ENCODE measurements at regions not wholly inside any gene's neighbourhood (a gene's known extent, or its start where the extent isn't known, plus 50 kb on each side); places are given as distances from the start of the nearest gene placed in this dataset.

- Histone ChIP-seq H3K4me1 (ENCODE audit: insufficient read depth, low read length) (no peaks in the 10 kb centered on the region), H3K27me3 (ENCODE audit: insufficient read depth, low read length) (peaks cover 3% of the 10 kb centered on the region), H3K9me3 (ENCODE audit: low read depth, low read length) (peaks cover 1% of the 10 kb centered on the region), H3K4me3 (ENCODE audit: low read length) (no peak overlapping the region)
These were observed 154.5 kb upstream of the SUCLG2 start for GRCh38 chr3:67808906-67809305.

GRCh38 chr3:67804578-67804977, 150.2 kb upstream of the SUCLG2 start:
- H3K4me1 ChIP-seq (ENCODE audit: insufficient read depth, low read length): no peaks in the 10 kb centered on the region
- H3K4me3 ChIP-seq (ENCODE audit: low read length): no peak overlapping the region
- peaks cover 5% of the 10 kb centered on the region for H3K27me3 ChIP-seq (ENCODE audit: insufficient read depth, low read length)
- H3K9me3 ChIP-seq (ENCODE audit: low read depth, low read length): peaks cover 10% of the 10 kb centered on the region

GRCh38 chr3:67804089-67804488, 149.7 kb upstream of the SUCLG2 start:
- H3K4me1 ChIP-seq (ENCODE audit: insufficient read depth, low read length): no peaks in the 10 kb centered on the region
- peaks cover 5% of the 10 kb centered on the region for H3K27me3 ChIP-seq (ENCODE audit: insufficient read depth, low read length)
- no peak overlapping the region for H3K4me3 ChIP-seq (ENCODE audit: low read length)
- peaks cover 10% of the 10 kb centered on the region for H3K9me3 ChIP-seq (ENCODE audit: low read depth, low read length)

GRCh38 chr3:67798412-67798811, 144.0 kb upstream of the SUCLG2 start:
- H3K9me3 ChIP-seq (ENCODE audit: low read depth, low read length): peaks cover 4% of the 10 kb centered on the region
- no peaks in the 10 kb centered on the region for H3K4me1 ChIP-seq (ENCODE audit: insufficient read depth, low read length)
- no peak overlapping the region for H3K4me3 ChIP-seq (ENCODE audit: low read length)
- H3K27me3 ChIP-seq (ENCODE audit: insufficient read depth, low read length): peaks cover 3% of the 10 kb centered on the region

GRCh38 chr3:67791620-67792019, 137.2 kb upstream of the SUCLG2 start:
- no peaks in the 10 kb centered on the region for H3K9me3 ChIP-seq (ENCODE audit: low read depth, low read length)
- H3K4me3 ChIP-seq (ENCODE audit: low read length): no peak overlapping the region
- no peaks in the 10 kb centered on the region for H3K27me3 ChIP-seq (ENCODE audit: insufficient read depth, low read length)
- H3K4me1 ChIP-seq (ENCODE audit: insufficient read depth, low read length): no peaks in the 10 kb centered on the region

- H3K9me3 ChIP-seq (ENCODE audit: low read depth, low read length): no peaks in the 10 kb centered on the region
- no peaks in the 10 kb centered on the region for H3K27me3 ChIP-seq (ENCODE audit: insufficient read depth, low read length)
- no peaks in the 10 kb centered on the region for H3K4me1 ChIP-seq (ENCODE audit: insufficient read depth, low read length)
- H3K4me3 ChIP-seq (ENCODE audit: low read length): no peak overlapping the region
These were observed 135.6 kb upstream of the SUCLG2 start for GRCh38 chr3:67790043-67790442.

GRCh38 chr3:67788396-67788795, 134.0 kb upstream of the SUCLG2 start:
- Histone ChIP-seq H3K4me1 (ENCODE audit: insufficient read depth, low read length) (no peaks in the 10 kb centered on the region), H3K27me3 (ENCODE audit: insufficient read depth, low read length) (no peaks in the 10 kb centered on the region), H3K9me3 (ENCODE audit: low read depth, low read length) (no peaks in the 10 kb centered on the region), H3K4me3 (ENCODE audit: low read length) (no peak overlapping the region)

DNA sequence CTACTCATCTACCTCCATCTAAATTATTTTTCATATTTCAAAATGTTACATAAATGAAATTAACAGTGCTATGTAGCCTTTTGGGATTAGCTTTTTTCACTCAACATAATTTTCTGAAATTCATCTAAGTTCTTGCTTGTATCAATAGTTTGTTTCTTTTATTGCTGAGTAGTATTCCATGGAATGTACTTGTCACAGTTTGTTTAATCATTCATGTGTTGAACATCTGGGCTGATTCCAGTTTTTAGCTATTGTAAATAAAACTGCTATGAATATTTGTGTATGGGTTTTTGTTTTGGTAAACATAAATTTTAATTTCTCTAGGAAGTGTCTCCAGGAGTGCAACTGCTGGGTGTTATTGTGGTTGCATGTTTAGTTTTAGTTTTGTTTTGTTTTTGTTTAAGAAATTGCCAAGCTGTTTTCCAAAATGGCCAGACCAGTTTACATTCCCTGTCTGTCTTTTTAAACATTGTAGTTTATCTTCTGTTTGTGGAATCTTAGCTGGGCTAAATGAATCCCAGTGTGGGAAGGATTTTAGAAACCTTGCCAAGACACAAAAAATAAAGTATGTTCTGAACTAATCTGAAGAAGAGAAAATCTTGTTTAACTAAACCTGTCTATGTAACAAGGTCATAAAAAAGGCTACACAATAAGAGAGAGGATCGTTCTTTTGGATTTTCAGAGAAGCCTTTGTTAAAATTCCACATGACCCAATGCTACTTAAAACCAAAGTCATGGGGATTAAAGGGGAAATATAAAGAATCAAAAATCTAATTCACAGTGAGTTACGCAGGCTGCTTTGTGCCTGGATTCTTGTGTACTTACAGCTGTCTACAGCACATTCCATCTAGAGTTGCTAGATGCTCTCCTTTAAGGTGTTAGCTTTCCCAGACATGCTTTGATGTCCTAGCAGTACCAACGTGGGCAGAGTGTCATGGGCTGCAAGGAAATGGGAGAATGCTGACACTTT, 129.2 kb upstream of the SUCLG2 start:
- no peaks in the 10 kb centered on the region for H3K4me1 ChIP-seq (ENCODE audit: insufficient read depth, low read length)
- H3K27me3 ChIP-seq (ENCODE audit: insufficient read depth, low read length): no peaks in the 10 kb centered on the region
- no peaks in the 10 kb centered on the region for H3K9me3 ChIP-seq (ENCODE audit: low read depth, low read length)
- no peak overlapping the region for H3K4me3 ChIP-seq (ENCODE audit: low read length)

GRCh38 chr3:67781871-67782270, 127.5 kb upstream of the SUCLG2 start:
- no peak overlapping the region for H3K4me3 ChIP-seq (ENCODE audit: low read length)
- H3K9me3 ChIP-seq (ENCODE audit: low read depth, low read length): no peaks in the 10 kb centered on the region
- H3K4me1 ChIP-seq (ENCODE audit: insufficient read depth, low read length): no peaks in the 10 kb centered on the region
- no peaks in the 10 kb centered on the region for H3K27me3 ChIP-seq (ENCODE audit: insufficient read depth, low read length)

GRCh38 chr3:67781218-67781617, 126.8 kb upstream of the SUCLG2 start:
- H3K9me3 ChIP-seq (ENCODE audit: low read depth, low read length): no peaks in the 10 kb centered on the region
- H3K4me1 ChIP-seq (ENCODE audit: insufficient read depth, low read length): no peaks in the 10 kb centered on the region
- H3K27me3 ChIP-seq (ENCODE audit: insufficient read depth, low read length): no peaks in the 10 kb centered on the region
- no peak overlapping the region for H3K4me3 ChIP-seq (ENCODE audit: low read length)

DNA sequence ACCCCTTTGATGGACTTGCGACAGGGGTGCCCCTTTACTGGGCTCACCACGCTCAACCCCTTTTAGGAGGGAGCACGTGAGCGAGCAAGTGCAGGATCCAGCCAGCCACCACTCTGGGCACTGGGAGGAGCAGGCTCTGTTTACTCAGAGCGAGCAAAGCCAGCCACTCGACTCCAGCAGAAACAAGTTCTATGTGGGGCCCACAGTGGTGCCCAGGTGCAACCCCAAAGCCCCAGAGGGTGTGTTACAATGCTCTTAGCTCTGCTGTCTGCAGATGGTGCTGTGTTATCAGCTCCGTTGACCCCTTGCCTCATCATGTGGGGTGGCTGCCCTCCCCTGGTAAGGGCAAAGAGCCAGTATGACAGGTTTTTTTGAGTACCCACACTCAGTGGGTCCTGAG, 120.3 kb upstream of the SUCLG2 start:
- Histone ChIP-seq H3K4me3 (ENCODE audit: low read length) (no peak overlapping the region), H3K4me1 (ENCODE audit: insufficient read depth, low read length) (no peaks in the 10 kb centered on the region), H3K27me3 (ENCODE audit: insufficient read depth, low read length) (no peaks in the 10 kb centered on the region), H3K9me3 (ENCODE audit: low read depth, low read length) (no peaks in the 10 kb centered on the region)

- Histone ChIP-seq H3K4me1 (ENCODE audit: insufficient read depth, low read length) (no peaks in the 10 kb centered on the region), H3K4me3 (ENCODE audit: low read length) (no peak overlapping the region), H3K9me3 (ENCODE audit: low read depth, low read length) (peaks cover 5% of the 10 kb centered on the region), H3K27me3 (ENCODE audit: insufficient read depth, low read length) (no peaks in the 10 kb centered on the region)
These were observed 111.2 kb upstream of the SUCLG2 start for GRCh38 chr3:67765575-67765974.

GRCh38 chr3:67745296-67745695, 90.9 kb upstream of the SUCLG2 start:
- Histone ChIP-seq H3K9me3 (ENCODE audit: low read depth, low read length) (peaks cover 5% of the 10 kb centered on the region), H3K4me3 (ENCODE audit: low read length) (no peak overlapping the region), H3K27me3 (ENCODE audit: insufficient read depth, low read length) (no peaks in the 10 kb centered on the region), H3K4me1 (ENCODE audit: insufficient read depth, low read length) (no peaks in the 10 kb centered on the region)

GRCh38 chr3:67744699-67745098, 90.3 kb upstream of the SUCLG2 start:
- Histone ChIP-seq H3K4me1 (ENCODE audit: insufficient read depth, low read length) (no peaks in the 10 kb centered on the region), H3K9me3 (ENCODE audit: low read depth, low read length) (peaks cover 5% of the 10 kb centered on the region), H3K4me3 (ENCODE audit: low read length) (no peak overlapping the region), H3K27me3 (ENCODE audit: insufficient read depth, low read length) (no peaks in the 10 kb centered on the region)

- peaks cover 10% of the 10 kb centered on the region for H3K4me1 ChIP-seq (ENCODE audit: insufficient read depth, low read length)
These were observed 85.4 kb upstream of the SUCLG2 start for GRCh38 chr3:67739851-67740250.

More at GRCh38 chr3:67739851-67740250, 85.4 kb upstream of the SUCLG2 start:
- Histone ChIP-seq H3K27me3 (ENCODE audit: insufficient read depth, low read length) (no peaks in the 10 kb centered on the region), H3K4me3 (ENCODE audit: low read length) (no peak overlapping the region), H3K9me3 (ENCODE audit: low read depth, low read length) (peaks cover 5% of the 10 kb centered on the region)
